ENCODE measurements at regions not wholly inside any gene's neighbourhood (a gene's known extent, or its start where the extent isn't known, plus 50 kb on each side); places are given as distances from the start of the nearest gene placed in this dataset.

GRCh38 chr3:193754719-193755118, 161.7 kb downstream of the OPA1 start:
- no peak for DNase-seq

GRCh38 chr3:193756536-193756935, 163.5 kb downstream of the OPA1 start:
- DNase-seq, result no peak

GRCh38 chr3:193757457-193757856, 164.4 kb downstream of the OPA1 start:
- DNase-seq, result no peak

DNA sequence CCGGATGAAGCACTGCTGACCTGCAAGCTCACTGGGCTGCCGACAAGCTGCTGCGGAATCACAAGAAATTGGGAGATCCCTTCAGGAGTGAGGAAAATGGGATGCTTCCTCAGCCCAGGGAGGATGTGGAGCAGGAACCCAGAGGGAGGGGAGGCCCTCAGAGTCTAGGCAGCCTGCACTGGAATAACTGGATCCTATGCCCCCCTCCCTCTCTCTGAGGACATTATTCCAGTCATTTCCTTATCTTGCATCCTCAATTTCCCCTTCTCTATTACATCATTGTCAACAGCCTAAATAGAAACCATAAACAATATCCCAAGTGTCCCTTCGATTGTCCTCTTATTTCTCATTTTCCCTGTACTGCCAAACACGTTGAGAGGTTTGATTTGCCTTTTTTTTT, 169.0 kb downstream of the OPA1 start:
- no peak for DNase-seq

DNA sequence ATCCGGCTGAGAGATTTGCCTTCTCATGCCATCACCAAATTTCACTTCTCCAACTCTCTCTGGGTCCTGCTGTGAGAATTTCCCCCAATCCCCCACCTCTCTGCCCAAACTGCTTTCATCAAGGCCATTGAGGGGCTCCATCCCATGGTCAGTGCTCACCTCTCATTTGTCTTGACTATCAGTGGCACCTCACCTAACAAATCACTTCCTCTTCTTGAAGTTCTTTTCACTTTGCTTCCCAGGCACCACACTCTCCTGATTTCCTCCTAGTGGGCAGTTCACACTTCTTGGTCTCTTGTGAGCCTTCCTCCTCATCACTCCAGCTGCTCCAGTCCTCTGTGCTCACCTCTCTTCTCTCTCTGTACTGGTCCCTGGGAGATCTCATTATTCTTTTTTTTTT, 169.6 kb downstream of the OPA1 start:
- DNase-seq, result no peak

DNA sequence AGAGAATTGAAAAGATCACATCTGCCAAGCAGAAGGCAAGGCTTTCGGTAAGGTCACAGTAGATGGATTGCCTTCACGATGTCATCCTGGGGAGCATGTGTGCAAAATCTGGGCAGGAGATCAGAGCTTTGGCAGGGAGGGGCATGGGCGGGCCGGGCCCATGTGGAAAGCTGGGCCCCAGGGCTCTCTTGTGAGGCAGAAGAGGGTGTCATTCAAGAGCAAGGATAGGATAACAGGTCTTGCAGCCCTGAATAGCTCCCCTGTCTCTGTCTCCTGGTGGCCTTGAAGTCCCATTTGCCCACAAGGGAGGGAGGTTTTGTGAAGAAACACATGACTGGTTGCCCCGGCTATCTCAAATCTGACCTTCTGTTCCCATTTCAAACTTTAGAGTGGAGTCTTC, 172.0 kb downstream of the OPA1 start:
- no peak for DNase-seq

GRCh38 chr3:193767353-193768069, 174.5 kb downstream of the OPA1 start:
- DNase-seq, result no peak

GRCh38 chr3:193768070-193768394, 175.0 kb downstream of the OPA1 start:
- DNase-seq, result no peak

DNA sequence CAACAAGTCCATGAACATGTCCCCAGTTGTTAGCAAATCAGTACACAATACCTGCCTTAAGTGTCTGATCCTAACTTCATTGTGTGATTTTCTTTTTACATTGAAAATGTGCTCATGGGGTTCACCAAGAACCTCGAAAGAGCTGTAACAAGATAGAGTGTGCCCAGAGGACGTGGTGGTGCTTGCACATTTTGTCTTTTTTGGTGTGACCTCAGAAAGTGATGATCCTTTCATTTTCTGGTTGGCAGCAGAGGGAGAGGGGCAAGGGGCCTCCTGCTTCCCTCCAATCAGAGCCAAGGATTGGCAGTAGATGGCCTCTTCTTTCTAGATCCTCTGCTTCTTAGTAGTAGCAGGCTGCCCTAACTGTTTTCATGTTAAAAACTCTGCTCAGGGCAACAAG, 176.4 kb downstream of the OPA1 start:
- no peak for DNase-seq

- no peak for DNase-seq
Measured at GRCh38 chr3:193771011-193771652, 178.1 kb downstream of the OPA1 start.

DNA sequence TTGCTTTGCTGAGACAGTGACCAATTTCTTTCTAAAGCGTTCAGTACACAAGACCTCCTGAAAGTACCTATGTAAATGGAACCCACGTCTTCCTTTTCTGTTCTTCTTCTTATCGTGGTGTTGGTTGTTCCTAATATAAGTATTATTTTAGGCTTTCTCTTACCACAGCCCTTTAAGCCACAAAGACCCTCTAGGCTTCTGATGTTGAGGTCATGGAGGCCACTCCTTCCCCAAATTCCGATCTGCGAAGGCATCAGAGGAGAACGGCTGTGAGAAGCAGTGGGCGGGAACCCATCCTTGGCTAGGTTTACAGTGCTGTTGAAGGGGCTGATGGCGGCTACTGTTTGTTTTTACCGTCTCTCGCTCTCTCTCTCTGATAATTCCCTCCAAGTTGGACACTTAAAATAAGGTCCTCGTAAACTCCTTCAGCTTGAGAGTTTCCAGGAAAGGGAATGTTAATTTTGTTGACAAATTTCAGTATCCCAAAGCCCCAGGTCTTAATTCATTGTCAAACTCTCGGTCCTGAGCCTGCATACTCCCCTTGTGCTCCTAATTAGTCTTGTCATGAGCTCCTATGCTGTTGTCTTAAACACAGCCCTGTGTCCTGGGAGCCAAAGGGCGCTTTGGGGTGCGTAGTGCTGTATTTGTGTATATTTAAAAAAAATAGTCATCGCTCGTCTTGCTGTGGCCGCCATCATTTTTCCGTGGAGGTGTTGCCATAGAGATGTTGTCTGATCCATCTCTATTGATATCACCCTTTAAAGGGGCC, 178.8 kb downstream of the OPA1 start:
- DNase-seq, result no peak

- no peak for DNase-seq
Measured at GRCh38 chr3:193772422-193772763, 179.4 kb downstream of the OPA1 start.

DNA sequence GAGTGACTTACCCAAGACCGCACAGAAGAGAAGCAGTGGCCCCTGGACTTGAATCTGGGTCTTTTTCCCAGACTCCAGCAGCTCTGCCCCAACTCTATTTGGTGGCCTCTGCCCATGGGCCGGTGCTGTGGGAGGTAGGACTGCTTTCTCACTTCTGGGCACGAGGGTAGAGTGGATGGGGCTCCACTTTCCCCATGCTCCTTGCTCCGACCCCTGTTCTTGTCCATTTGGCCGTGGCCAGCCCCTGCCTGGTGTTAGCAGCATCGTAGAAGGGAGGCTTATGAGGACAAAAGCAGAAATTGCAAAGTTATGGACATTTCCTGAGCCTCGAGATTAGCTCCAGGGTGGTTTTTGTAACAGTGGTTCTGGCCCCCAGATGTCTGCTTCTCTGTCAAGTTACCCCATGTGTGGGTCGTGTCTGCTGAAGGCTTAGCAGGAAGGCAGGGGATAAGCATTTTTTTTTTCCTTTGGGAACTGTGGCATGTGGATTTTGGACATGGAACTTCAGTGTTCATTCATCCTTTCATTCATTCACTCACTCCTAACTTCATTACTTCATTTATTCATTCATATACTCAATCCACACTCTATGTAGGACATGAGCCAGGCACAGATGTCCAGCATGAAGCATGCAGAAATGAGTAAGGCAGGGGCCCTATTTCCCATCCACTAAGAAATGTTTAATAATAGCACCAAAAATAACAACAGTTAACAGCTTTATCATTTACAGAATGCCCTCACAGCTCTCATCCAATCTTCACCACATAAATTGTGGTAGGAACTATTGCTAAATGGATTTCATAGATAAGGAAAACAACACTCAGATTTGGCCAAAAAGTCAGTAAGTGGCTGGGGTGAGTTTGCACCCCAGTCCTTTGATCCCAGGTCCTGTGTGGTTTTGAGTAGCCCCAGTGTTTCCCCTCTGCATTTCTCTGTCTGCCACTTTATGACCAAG, 180.5 kb downstream of the OPA1 start:
- no peak for DNase-seq

DNA sequence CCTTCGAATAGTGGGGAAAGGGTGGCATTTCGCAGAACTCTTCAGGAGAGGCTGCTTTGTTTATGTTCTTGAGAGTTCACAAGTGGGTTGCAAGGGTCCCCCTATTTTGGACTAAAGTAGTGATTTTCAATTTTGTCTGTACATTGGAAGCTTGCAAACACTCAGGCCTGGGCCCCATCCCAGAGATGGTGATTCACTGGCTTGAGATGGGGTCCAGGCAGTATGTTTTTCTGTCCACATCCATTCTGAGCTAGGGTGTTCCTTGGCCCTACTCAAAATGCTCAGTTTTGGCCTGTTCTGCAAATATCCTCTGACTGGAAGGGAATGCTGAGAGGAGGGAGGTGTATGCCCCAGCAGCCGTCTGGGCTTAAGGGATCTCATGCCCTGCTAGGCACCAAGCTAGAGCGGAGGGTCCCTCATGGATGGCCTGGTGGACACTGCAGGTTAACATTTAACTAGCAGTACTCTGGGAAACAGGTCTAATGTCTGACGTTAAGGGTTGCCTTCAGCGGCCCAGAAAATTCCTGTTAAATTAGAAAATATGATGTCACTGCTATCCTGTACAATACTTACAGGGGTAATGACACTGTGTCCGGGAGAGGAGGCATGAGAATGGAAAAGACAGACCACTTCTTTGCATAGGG, 181.4 kb downstream of the OPA1 start:
- DNase-seq, result no peak

- DNase-seq, result no peak
Measured at GRCh38 chr3:193774916-193775285, 181.9 kb downstream of the OPA1 start.

DNA sequence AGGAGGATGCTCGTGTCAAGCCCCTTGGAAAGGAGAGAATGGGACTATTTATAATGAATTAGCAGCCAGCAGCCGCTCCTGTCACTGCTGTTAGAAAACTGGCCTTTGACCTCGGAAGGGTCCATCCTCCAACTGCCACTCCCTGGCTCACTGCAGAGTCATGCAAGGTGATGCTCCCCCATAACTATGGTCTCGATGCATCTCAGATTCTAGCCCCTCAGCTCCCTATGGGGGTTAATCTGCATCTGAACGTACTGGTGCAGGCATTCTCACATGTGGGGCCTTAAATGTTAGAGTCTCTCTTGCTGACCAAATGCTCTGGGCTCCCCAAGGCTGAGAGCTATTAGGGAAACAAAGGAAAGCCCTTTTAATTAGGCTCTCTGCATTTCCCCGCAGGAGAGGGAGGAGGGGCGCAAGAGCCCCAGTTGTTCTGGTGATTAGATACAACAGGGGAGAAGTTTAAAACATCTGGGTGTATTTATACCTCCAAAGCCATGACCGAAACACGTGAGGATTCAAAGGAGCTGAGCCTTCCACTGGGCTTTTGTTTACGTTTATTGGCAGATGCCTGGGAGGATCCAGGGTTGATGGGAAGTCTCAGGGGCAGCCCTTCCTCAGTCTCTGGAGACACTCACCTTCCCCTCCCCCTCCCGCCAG, 182.5 kb downstream of the OPA1 start:
- no peak for DNase-seq

GRCh38 chr3:193776626-193777358, 183.8 kb downstream of the OPA1 start:
- no peak for DNase-seq

DNA sequence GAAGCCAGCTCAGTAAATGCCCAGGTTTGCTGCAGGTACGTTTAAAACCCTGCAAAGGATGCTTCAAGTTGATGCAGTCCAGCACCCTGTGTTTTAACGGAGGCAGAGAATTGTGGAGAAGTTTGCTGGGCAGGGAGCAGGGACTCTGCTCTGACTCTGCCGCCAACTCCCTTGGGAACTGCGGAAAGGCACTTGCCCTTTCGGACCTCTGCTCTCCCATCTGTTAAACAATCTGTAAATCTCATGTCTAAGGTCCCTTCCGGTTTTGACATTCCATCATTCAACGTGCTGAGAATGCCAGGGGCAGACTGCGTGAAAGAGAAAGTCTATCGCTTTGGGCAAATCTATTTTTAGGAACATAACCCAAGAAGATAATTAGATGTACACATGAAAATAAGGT, 184.5 kb downstream of the OPA1 start:
- DNase-seq, result no peak

- DNase-seq, result no peak
Measured at GRCh38 chr3:193778676-193779075, 185.7 kb downstream of the OPA1 start.

DNA sequence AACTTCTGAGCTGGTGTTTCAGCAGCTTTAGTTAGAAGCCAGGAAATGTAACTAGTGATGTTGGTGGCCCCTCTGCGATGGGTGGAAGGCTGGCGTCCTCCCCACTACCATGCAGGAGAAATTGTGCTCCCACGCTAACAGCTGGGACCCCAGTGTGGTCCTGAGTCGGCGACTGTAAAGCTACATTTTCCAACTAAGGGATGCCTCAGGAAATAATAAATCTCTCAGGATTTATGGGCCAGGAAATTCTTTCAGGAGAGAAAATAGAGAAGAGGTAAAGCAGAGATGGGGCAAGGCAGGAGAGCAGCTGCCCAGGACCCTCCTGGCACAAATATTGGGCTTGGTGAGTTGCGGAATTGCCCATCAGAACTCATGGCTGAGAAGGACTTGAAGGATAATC, 186.9 kb downstream of the OPA1 start:
- no peak for DNase-seq

DNA sequence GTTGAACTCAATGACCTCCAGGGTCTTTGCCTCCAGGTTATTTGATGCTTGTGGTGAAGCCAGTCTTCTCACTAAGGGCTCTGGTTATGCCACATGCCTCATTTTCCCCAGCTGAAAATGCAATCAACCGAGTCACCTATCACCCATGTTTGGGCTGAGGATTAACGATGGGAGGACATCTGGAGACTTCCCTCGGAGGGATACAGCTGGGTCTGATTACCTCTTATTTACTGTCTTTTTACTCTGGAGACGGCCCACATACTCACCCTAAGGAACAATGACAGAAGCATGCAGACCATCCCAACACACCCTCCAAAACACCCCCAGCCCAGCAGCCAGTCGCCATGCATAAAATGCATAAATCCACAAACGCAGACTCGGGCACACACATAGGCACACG, 187.4 kb downstream of the OPA1 start:
- DNase-seq, result no peak

Data from suppressor macrophage (primary cell).